Common myeloid progenitor, CD34-positive (primary cell): ENCODE measurements at regions not wholly inside any gene's neighbourhood (a gene's known extent, or its start where the extent isn't known, plus 50 kb on each side); places are given as distances from the start of the nearest gene placed in this dataset.

Experiments
- CTCF ChIA-PET: fragments of 350-600 bp; sonication (Branson Sonifier 250); formaldehyde crosslinking; loops from one replicate; lab custom pipeline; 2021; ENCODE audit warnings: antibody characterized with exemption; lab: Charles Lee
- POLR2A ChIA-PET: fragments of 350-600 bp; sonication (Branson Sonifier 250); formaldehyde crosslinking; loops from one replicate; lab custom pipeline; 2021; ENCODE audit warnings: antibody characterized with exemption; lab: Charles Lee
- DNase-seq, 3 donors: peaks; one replicate each; pipeline versions ENCODE4 v3.0.0 to v3.0.0-alpha.2; 2013
- H3K27ac ChIP-seq, 2 experiments: 1 replicate in 1 of 2; 2 replicates in 1 of 2; pipeline ENCODE4 v1.7.0; 2013; ENCODE audit warnings: inconsistent platforms in 2 of 2, low read length in 2 of 2, mild to moderate bottlenecking in 2 of 2, low read depth in 1 of 2, moderate library complexity in 1 of 2; ENCODE audit not compliant: severe bottlenecking in 2 of 2, insufficient read depth in 1 of 2, poor library complexity in 1 of 2
- H3K27me3 ChIP-seq, 5 experiments: replicated peaks in 2 of 5; 1 replicate in 3 of 5; 2 replicates in 2 of 5; pipeline versions ENCODE4 v1.6.1 to v1.7.0; 2013; ENCODE audit warnings: low read length in 4 of 5, mild to moderate bottlenecking in 2 of 5, moderate library complexity in 2 of 5, inconsistent platforms in 1 of 5; ENCODE audit not compliant: insufficient read depth in 5 of 5, control insufficient read depth in 4 of 5
- H3K36me3 ChIP-seq, 4 experiments: 1 replicate in 2 of 4; 2 replicates in 2 of 4; pipeline versions ENCODE4 v1.6.1 to v1.7.0; 2013; ENCODE audit warnings: low read length in 3 of 4, control low read depth in 1 of 4, mild to moderate bottlenecking in 1 of 4; ENCODE audit not compliant: control insufficient read depth in 4 of 4, insufficient read depth in 4 of 4
- H3K4me1 ChIP-seq, 4 experiments: 1 replicate in 3 of 4; 2 replicates in 1 of 4; pipeline versions ENCODE4 v1.6.1 to v1.7.1; 2013; ENCODE audit warnings: low read length in 3 of 4, mild to moderate bottlenecking in 3 of 4, control low read depth in 1 of 4, inconsistent platforms in 1 of 4, moderate library complexity in 1 of 4; ENCODE audit not compliant: control insufficient read depth in 4 of 4, insufficient read depth in 4 of 4; ENCODE audit errors: control extremely low read depth in 1 of 4
- H3K4me3 ChIP-seq, 7 experiments: 1 replicate in 4 of 7; 2 replicates in 3 of 7; pipeline versions ENCODE4 v1.5.1 to v1.7.0; 2013; ENCODE audit warnings: mild to moderate bottlenecking in 7 of 7, low read length in 6 of 7, moderate library complexity in 6 of 7, inconsistent platforms in 2 of 7, low read depth in 2 of 7, control low read depth in 1 of 7; ENCODE audit not compliant: insufficient read depth in 4 of 7, control insufficient read depth in 1 of 7; ENCODE audit errors: extremely low read depth in 1 of 7
- H3K9me3 ChIP-seq, 5 experiments: 1 replicate in 4 of 5; 2 replicates in 1 of 5; pipeline versions ENCODE4 v1.6.1 to v1.7.1; 2013; ENCODE audit warnings: low read length in 4 of 5, mild to moderate bottlenecking in 2 of 5, inconsistent platforms in 1 of 5, low read depth in 1 of 5, moderate library complexity in 1 of 5; ENCODE audit not compliant: control insufficient read depth in 4 of 5, insufficient read depth in 2 of 5; ENCODE audit errors: control extremely low read depth in 1 of 5
- WGBS: methylation state at CpG from one replicate; pipeline ENCODE4 v1.1.5; 2013; ENCODE audit not compliant: insufficient coverage; 5-methylcytosine and 5-hydroxymethylcytosine counted together

DNA sequence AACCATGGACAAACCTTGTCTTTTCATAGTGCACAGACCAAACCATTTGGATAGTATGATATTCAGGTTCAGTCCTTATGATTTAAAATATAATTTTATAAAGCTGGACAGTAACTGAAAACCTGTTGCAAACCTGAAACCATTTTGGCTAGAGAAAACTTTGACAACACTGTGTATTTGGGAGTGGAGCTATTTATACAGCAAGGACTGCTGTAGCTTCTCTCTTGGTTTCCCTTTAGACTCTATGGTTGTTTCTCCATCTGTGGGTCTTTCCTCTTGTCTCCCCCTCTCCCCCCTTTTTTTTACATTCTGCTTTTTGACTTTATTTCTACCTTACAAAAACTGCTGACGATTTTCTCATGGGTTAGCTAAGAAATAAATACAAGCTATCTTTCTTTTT lies 581.7 kb downstream of the SLC4A3 start:
- POLR2A ChIA-PET: no interaction called here
- no peak overlapping the region for H3K27ac ChIP-seq
- H3K9me3 ChIP-seq: no peaks in the 10 kb centered on the region
- DNase-seq: no peak
- H3K4me3 ChIP-seq: no peak overlapping the region
- H3K4me1 ChIP-seq: no peaks in the 10 kb centered on the region
- WGBS: no CpG with 5 or more reads among the region's 1 CpG
- H3K27me3 ChIP-seq: no peaks in the 10 kb centered on the region
- no peaks in the 10 kb centered on the region for H3K36me3 ChIP-seq
- CTCF ChIA-PET: no interaction called here

- ChIA-PET CTCF (no interaction called here), POLR2A (no interaction called here)
- Histone ChIP-seq H3K27me3 (no peaks in the 10 kb centered on the region), H3K36me3 (no peaks in the 10 kb centered on the region), H3K4me3 (no peak overlapping the region), H3K4me1 (no peaks in the 10 kb centered on the region), H3K27ac (no peak overlapping the region), H3K9me3 (no peaks in the 10 kb centered on the region)
- DNase-seq: no peak
- WGBS: 100% methylated on average over 1 of the region's 4 CpGs
Observed at GRCh38 chr2:220209751-220210150, 582.3 kb downstream of the SLC4A3 start.

DNA sequence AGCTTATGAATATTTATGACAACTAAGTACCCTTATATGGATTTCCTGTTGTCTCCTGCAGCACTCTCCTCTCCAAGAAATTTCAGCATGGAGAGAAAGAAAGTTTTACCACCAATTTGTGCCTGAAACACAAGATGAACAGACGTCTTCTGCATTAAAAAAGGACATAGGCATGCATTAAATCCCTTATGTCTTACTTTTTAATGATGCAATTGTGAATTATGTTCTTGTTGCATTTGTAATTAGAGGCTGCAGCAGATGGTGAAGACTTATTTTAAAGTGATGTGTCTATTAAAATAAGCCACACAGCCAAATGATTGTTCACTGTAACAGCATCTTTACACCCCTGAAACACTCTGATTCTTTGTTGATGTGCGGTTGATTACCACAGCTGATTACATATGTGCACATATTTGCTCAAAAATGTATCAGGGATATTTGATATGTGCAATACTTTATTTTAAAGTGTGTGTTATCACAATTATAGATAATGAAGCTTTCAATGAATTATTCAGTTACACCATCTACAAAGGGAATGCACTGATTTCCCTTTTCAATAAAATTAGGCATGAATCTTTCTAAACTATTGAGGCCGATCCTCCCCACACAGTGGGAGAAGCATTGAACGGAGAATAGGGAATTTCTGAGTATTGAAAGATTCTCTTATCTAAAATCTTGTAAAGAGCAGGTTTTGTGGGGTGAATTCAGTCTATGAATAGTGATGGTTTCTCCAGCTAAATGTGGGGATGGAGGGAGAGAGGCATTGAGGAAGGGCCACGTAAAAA lies 585.1 kb downstream of the SLC4A3 start:
- H3K27ac ChIP-seq: no peak overlapping the region
- ChIA-PET CTCF (no interaction called here), POLR2A (no interaction called here)
- DNase-seq: no peak
- WGBS: 95% methylated on average over 3 of the region's 5 CpGs
- no peaks in the 10 kb centered on the region for H3K27me3 ChIP-seq
- H3K4me1 ChIP-seq: no peaks in the 10 kb centered on the region
- no peaks in the 10 kb centered on the region for H3K36me3 ChIP-seq
- H3K4me3 ChIP-seq: no peak overlapping the region
- H3K9me3 ChIP-seq: no peaks in the 10 kb centered on the region

DNA sequence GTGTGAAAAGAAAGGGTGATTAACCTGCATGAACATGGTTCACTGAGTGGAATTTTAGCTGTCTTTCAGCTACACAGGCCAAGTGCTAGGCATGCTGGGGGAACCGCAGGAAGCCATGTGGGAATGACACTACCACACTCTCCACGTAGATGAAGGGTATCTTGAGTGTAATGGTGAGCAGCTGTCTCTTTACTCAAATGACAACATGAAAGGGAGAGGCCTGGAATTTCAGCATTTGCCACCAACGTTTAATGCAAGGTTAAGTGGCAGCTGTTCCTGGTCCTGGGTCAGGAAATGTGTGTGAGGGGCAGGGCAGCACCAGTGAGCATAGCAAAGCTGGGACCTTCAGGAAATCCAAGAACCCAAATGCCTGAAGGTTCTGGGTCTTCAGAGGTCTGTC lies 588.4 kb downstream of the SLC4A3 start:
- Histone ChIP-seq H3K4me3 (no peak overlapping the region), H3K9me3 (no peaks in the 10 kb centered on the region), H3K27me3 (no peaks in the 10 kb centered on the region), H3K4me1 (no peaks in the 10 kb centered on the region), H3K36me3 (no peaks in the 10 kb centered on the region), H3K27ac (no peak overlapping the region)
- no peak for DNase-seq
- 93% methylated on average over 2 of the region's 3 CpGs for WGBS
- CTCF ChIA-PET: no interaction called here
- POLR2A ChIA-PET: no interaction called here

DNA sequence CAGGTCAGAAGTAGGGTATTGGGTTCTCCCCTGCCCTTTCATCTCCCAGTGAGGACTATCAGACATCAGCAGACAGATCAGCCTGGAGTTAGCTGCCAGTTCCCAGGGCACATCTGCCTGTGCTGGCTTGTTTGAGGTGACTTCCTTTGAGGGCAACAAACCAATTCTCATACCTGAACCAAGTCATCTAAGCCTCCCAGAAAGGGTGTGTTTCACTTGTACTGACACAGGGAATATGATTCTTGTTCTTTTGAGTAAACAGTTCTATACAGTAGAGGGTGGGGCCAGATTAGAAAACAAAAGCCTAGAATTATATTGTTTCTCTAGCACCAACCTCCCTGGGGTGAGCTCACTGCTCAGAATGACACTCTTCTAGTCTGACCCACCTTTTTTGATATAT lies 591.9 kb downstream of the SLC4A3 start:
- no peak for DNase-seq
- CTCF ChIA-PET: no interaction called here
- H3K4me1 ChIP-seq: no peaks in the 10 kb centered on the region
- H3K27ac ChIP-seq: no peak overlapping the region
- POLR2A ChIA-PET: no interaction called here
- no peaks in the 10 kb centered on the region for H3K36me3 ChIP-seq
- H3K27me3 ChIP-seq: peaks cover 0 to under 1% (median 0%) of the 10 kb centered on the region in 5 experiments
- no peaks in the 10 kb centered on the region for H3K9me3 ChIP-seq
- H3K4me3 ChIP-seq: no peak overlapping the region

DNA sequence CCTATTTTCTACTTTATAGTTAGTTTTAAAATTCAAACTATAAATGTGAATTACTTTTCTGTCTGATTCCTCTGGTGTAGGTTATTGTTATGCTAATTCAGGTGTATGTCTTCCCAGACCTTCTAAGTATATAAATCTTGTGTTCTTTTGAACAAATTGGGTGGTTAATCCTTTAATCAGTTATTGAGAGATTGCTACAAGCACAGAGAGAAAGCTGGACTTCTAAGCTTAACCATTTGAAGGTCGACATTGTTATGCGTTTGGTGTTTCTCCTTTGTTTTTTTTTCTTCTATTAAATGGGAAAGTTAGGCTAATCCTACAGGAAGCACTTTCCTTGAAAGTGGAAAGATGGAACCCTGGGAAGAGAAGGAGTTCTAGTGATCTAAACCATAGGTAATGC lies 592.6 kb downstream of the SLC4A3 start:
- peaks cover 0 to 2% (median 0%) of the 10 kb centered on the region in 5 experiments for H3K27me3 ChIP-seq
- H3K4me3 ChIP-seq: no peak overlapping the region
- H3K36me3 ChIP-seq: no peaks in the 10 kb centered on the region
- WGBS: no CpG with 5 or more reads among the region's 2 CpGs
- H3K27ac ChIP-seq: no peak overlapping the region
- CTCF ChIA-PET: no interaction called here
- DNase-seq: no peak
- POLR2A ChIA-PET: no interaction called here
- no peaks in the 10 kb centered on the region for H3K9me3 ChIP-seq
- no peaks in the 10 kb centered on the region for H3K4me1 ChIP-seq

GRCh38 chr2:220221992-220222391 lies 594.6 kb downstream of the SLC4A3 start:
- peaks cover 0 to 2% (median 0%) of the 10 kb centered on the region in 5 experiments for H3K27me3 ChIP-seq
- WGBS: 100% methylated on average over 2 of the region's 5 CpGs
- POLR2A ChIA-PET: no interaction called here
- no peaks in the 10 kb centered on the region for H3K9me3 ChIP-seq
- H3K27ac ChIP-seq: no peak overlapping the region
- DNase-seq: no peak
- no peaks in the 10 kb centered on the region for H3K36me3 ChIP-seq
- CTCF ChIA-PET: no interaction called here
- no peak overlapping the region for H3K4me3 ChIP-seq
- H3K4me1 ChIP-seq: no peaks in the 10 kb centered on the region
